Ovary (tissue), 7 donors: ENCODE measurements at regions not wholly inside any gene's neighbourhood (a gene's known extent, or its start where the extent isn't known, plus 50 kb on each side); places are given as distances from the start of the nearest gene placed in this dataset.

Experiments used
- DNase-seq, 5 donors: peaks; one replicate each; pipeline ENCODE4 v3.0.0-alpha.2; 2019 to 2020
- H3K27ac ChIP-seq, 2 donors: fragments of 200-600 bp; one replicate each; pipeline versions ENCODE4 v1.5.1 to v1.8.0; 2019 to 2022
- H3K27me3 ChIP-seq: fragments of 200-600 bp; one replicate; pipeline ENCODE4 v1.8.0; 2022
- H3K36me3 ChIP-seq: fragments of 200-600 bp; sonication (generic); one replicate; pipeline ENCODE4 v1.5.1; 2019
- H3K4me1 ChIP-seq: one replicate; pipeline ENCODE4 v1.8.1; 2013; ENCODE audit warnings: mild to moderate bottlenecking, moderate library complexity; ENCODE audit not compliant: insufficient read depth
- H3K4me3 ChIP-seq: fragments of 200-600 bp; sonication (generic); one replicate; pipeline ENCODE4 v1.5.1; 2017
- H3K9me3 ChIP-seq, 2 donors: fragments of 200-600 bp in 1 of 2; sonication (generic) in 1 of 2; one replicate each; pipeline versions ENCODE4 v1.5.1 to v1.8.1; 2013 to 2019; ENCODE audit warnings: mild to moderate bottlenecking in 1 of 2, moderate library complexity in 1 of 2
- CTCF ChIP-seq, 3 donors: fragments of 450-650 bp in 2 of 3; fragments of 200-600 bp in 1 of 3; IDR thresholded peaks; one replicate each; pipeline versions ENCODE4 v1.5.1 to v1.8.0; 2016 to 2022; ENCODE audit warnings: antibody characterized with exemption in 3 of 3, mild to moderate bottlenecking in 1 of 3
- EP300 ChIP-seq: sonication (generic); formaldehyde crosslinking; IDR thresholded peaks from one replicate; pipeline ENCODE4 v1.6.1; 2017; ENCODE audit warnings: antibody characterized with exemption
- POLR2A ChIP-seq: fragments of 450-650 bp; IDR thresholded peaks from one replicate; pipeline ENCODE4 v1.6.1; 2017; ENCODE audit warnings: antibody characterized with exemption, mild to moderate bottlenecking, moderate library complexity
- WGBS, 3 donors: extraction: QIAGEN DNeasy Blood & Tissue Kit in 1 of 3; methylation state at CpG; one replicate each; pipeline versions ENCODE4 v1.1.5 to v1.1.7; 2013 to 2017; 5-methylcytosine and 5-hydroxymethylcytosine counted together
- intact Hi-C, 4 donors: fragments of 100-400 bp; cut with DNase I; formaldehyde crosslinking; loops; one replicate each; pipeline versions ENCODE4 v1.11.0 to v1.15.1; 2022 to 2023
- donor health status: DM: no; HTN: no; CAD: no; lungs with moderate emphysema.
- donor health status: DM: no; HTN: no; CAD: no.
- donor health status: Bipolar disorder and iron deficiency.
- donor health status: DM: no; HTN: no; CAD: no.
- donor health status: DM: yes; HTN: yes; CAD: no.

- DNase-seq: no peak
- H3K36me3 ChIP-seq: no peaks in the 10 kb centered on the region
- intact Hi-C loops: no loop called here
- no peak overlapping the region for H3K27ac ChIP-seq
- H3K27me3 ChIP-seq: no peaks in the 10 kb centered on the region
- no peak overlapping the region for H3K4me3 ChIP-seq
- no peaks in the 10 kb centered on the region for H3K9me3 ChIP-seq
- no peaks in the 10 kb centered on the region for H3K4me1 ChIP-seq
- no peak for TF ChIP-seq POLR2A
- no peak for TF ChIP-seq CTCF (IDR thresholded peaks at IDR 0.05)
- no peak for TF ChIP-seq EP300
- 69 to 79% (median 72%) methylated on average over 2 of the region's 2 CpGs for WGBS, 3 donors
Observed at GRCh38 chr6:141000917-141001316, 1131.8 kb upstream of the GJE1 start.

- no peak overlapping the region for H3K27ac ChIP-seq
- no peaks in the 10 kb centered on the region for H3K4me1 ChIP-seq
- no peak for DNase-seq
- H3K4me3 ChIP-seq: no peak overlapping the region
- no peaks in the 10 kb centered on the region for H3K27me3 ChIP-seq
- TF ChIP-seq CTCF (IDR thresholded peaks at IDR 0.05) (no peak), EP300 (no peak), POLR2A (no peak)
- no peaks in the 10 kb centered on the region for H3K36me3 ChIP-seq
- no peaks in the 10 kb centered on the region for H3K9me3 ChIP-seq
- intact Hi-C loops: no loop called here
- WGBS, 3 donors: 96 to 100% (median 98%) methylated on average over 1 of the region's 1 CpG
Observed at GRCh38 chr6:140993515-140993914, 1139.2 kb upstream of the GJE1 start.

GRCh38 chr6:140992678-140993077 lies 1140.0 kb upstream of the GJE1 start:
- no peak for DNase-seq
- intact Hi-C loops: no loop called here
- Histone ChIP-seq H3K27me3 (no peaks in the 10 kb centered on the region), H3K9me3 (no peaks in the 10 kb centered on the region), H3K27ac (no peak overlapping the region), H3K4me1 (no peaks in the 10 kb centered on the region), H3K4me3 (no peak overlapping the region), H3K36me3 (no peaks in the 10 kb centered on the region)
- TF ChIP-seq POLR2A (no peak), EP300 (no peak), CTCF (IDR thresholded peaks at IDR 0.05) (no peak)
- WGBS, 3 donors: 95 to 98% (median 97%) methylated on average over 1 of the region's 1 CpG

GRCh38 chr6:140988780-140989179 lies 1143.9 kb upstream of the GJE1 start:
- no peaks in the 10 kb centered on the region for H3K4me1 ChIP-seq
- no peak overlapping the region for H3K27ac ChIP-seq
- intact Hi-C loops: no loop called here
- no peaks in the 10 kb centered on the region for H3K9me3 ChIP-seq
- DNase-seq: no peak
- TF ChIP-seq EP300 (no peak), POLR2A (no peak)
- H3K36me3 ChIP-seq: no peaks in the 10 kb centered on the region
- no peak overlapping the region for H3K4me3 ChIP-seq
- H3K27me3 ChIP-seq: no peaks in the 10 kb centered on the region

- H3K9me3 ChIP-seq: no peaks in the 10 kb centered on the region
- no peaks in the 10 kb centered on the region for H3K27me3 ChIP-seq
- no peak overlapping the region for H3K27ac ChIP-seq
- no peak for TF ChIP-seq POLR2A
- H3K36me3 ChIP-seq: no peaks in the 10 kb centered on the region
- no peak overlapping the region for H3K4me3 ChIP-seq
- H3K4me1 ChIP-seq: no peaks in the 10 kb centered on the region
- intact Hi-C loops: no loop called here
- no peak for DNase-seq
- WGBS, 3 donors: 61 to 76% (median 67%) methylated on average over 2 of the region's 2 CpGs
Observed at GRCh38 chr6:140987364-140988155, 1145.2 kb upstream of the GJE1 start.
